IPS DF 4.7 (cell line): ENCODE measurements at regions not wholly inside any gene's neighbourhood (a gene's known extent, or its start where the extent isn't known, plus 50 kb on each side); places are given as distances from the start of the nearest gene placed in this dataset.
"Not testable (repeated sequence)": the region's sequence is repeated elsewhere in the genome, so short reads cannot be mapped to it uniquely, and the experiment has no call there.

ENCODE experiments used
- DNase-seq: peaks from one replicate; pipeline ENCODE4 v3.0.0-alpha.2; 2013; ENCODE audit warnings: low spot score; ENCODE audit errors: extremely low read depth

DNA sequence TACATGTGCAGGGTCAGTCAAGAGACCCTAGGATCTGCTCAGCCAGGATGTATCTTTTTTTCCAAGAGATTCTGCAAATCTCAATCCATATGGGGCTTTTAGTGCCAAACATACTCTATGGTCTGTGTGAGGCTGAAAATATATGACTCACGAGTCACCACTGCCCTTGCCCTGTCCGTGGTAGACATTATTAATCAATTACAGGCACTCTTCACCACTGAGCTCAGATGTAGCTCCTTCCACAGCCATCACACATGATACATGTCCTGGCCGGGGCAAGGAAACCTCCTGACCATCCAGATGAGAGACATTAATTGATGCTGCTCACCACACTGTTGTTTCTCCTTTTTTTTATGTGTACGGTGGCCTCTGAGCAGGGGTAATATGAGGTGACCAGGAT, 90.2 kb upstream of the RET start:
- no peak for DNase-seq

DNA sequence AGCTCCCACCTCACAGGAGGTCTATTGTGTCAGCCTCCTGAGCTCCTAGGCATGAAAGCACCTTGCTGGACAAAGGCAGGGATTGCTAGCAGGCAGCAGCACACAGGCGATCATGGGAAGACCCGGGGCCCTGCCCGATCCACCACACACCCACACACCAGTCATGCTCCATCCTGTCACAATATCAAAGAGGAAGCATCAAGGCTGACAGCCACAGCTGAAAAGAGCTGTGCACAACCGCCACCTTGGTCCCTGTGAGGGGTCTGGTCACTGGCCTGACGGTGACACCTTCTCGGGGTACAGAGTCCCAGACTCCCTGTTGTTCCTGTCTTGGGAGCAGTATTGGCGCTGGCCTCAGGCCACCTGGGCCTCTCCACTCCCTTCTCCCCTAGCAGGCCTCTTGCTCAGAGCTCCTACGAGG, 89.7 kb upstream of the RET start:
- no peak for DNase-seq

DNA sequence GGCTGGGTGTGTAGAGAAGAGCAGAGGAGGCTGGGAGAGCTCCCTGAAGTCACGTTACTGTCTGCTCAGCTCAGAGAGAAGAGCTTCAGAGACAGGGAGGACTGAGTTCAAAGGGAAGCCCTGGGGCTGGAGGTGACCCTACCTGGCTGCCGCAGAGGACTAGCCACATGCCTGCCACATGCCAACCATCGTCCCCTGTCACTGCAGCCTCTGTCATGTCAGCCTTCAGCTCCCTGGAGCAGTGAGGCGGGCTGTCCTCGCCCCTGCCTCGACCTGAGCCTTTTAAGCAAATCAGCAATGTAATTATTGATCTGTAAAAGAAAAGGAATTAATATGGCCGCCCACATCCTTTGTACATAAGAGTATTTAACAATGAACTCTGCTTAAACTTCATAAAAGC, 89.3 kb upstream of the RET start:
- no peak for DNase-seq

DNA sequence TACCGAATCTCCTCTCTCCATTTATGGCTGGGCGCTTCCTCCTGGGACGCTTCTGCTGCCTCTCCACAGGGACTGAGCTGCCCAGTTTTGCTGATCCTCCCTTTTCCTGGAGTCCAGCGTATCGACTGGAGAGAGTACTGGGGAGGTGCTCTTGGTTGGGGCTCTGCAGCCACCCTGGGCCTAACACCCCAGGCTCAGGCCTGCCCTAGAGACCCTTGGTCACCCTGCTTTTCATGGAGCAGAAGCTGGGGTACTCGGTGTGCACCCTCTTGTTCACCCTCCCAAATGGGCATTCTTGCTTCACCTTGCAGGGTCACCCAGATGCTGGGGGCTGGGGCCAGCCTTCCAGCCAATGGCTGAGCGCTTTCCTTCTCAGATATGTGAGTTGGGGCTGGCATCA, 88.8 kb upstream of the RET start:
- no peak for DNase-seq

DNA sequence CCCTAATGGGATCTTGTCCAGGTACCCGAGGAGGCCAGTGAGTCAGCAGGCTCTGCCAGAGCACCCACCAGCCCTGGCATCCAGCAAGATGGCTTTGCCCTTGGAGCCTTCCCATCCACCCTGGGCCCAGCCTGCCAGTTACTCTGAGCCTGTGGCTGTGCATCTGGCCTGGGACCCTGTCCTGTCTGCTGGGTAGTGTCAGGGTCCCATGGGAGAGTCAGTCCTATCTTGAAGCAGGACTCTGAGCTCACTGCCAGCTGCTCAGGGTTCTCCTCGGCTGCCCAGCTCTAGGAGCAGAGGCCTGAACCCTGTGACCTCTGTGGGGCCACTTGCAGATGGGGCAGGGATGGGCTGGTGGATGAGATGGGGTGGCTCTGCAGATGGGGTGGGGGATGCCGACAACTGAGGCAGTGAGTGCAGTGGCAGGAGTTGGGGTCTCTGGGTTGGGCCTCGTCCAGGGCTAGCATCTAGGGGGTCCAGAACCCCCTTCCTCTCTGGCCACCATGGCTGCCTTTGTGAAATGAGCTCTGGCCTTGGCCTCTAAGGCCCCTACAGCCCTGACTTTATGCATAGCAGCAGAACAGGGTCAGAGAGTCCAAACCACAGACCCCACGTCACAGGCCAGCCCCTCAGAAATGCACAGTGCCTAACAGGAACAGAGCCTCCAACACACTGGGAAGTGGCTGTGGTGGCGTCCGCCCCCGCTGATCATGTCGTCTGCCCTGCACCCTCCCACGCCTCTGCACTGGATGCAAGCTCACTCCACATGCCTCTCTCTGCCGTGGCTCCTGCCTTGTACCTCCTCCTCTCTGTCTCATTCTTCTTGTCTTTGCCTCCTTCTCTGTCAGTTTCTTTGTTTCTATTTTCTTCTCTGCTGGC, 88.1 kb upstream of the RET start:
- DNase-seq: no peak

DNA sequence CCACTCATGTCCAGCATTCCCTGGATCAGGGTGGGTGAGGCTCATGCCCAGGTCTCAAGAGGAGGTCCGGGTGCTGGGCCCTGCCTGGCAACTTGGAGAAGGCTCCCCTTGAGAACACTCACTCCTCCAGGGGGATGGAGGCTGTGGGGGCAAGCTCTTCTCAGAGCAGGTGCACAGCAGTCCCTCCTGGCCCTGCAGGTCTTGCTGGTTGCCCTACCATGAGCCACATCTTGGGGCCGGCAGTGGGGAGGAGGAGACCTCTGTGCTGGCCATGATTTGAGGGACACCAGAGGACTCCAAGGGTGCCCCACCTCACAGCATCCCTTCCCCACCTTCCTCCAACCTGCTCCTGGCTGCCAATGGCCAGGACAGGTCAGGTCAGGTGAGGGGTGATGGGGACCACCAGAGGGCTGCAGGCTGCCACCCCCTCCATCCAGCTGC, 87.4 kb upstream of the RET start:
- no peak for DNase-seq

DNA sequence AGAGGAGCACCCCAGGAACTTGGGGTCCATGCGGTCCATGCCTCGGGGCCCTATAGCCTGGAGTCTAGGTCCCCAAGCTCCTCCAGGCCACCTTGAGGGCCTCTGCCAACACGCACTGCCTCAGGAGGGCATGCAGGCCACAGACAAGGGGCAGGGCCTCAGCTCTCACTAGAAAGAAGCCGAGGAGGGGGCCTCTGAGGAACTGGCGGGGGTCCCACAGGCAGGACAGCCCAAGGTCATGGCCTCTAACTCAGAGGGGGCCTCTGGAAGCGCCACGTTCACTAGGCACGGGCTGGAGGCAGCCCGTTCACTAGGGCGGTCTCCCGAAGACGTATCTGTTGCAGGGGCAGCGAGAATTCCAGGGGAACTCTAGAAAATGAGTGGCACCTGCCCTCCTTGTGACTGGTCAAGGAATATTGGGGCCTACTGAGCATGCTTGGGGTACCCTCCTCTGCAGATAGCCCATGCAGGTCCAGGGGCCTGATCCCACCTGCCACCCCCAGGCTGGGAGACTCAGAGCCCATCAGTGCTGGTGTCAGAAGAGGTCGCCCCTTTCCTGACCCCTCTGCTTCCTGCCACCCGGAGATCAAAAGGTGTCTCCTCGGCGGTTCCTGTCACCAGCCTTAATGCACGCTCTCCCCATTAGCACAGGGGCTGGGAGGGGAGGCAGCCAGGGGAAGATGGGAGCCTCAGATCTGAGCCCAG, 86.7 kb upstream of the RET start:
- no peak for DNase-seq

DNA sequence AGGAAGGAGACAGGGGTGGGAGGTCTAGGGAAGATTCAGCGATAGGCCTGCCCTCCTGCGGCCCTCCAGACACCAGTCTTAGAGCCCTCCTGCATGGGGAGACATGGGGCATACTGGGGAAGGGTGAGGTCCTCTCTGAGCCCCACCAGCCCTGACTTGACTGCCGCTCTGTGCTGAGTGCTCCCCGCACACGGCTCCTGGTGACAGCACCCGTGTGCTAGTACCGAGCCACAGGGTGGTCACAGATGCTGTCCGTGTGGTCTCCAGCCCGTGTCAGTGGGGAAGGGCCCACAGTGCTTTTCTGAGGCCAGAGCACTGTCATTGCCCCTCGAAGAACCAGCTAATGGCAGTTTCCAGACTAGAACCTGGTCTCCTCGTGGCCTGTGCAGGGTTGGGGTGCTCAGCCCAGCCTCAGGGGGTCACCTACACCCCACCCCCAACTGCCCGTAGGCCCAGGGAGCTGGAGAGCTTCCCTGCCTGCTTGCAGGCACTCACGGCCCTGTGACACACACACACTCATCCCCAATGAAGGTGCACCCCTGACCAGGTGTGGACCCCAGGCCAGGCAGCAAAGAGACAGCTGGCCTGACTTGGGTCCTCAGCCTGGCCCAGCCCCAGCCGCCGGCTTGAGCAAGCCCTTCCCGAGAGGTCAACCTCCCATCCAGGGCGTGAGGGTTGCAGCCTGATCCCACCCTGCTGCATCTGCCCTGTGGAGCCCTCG, 86.0 kb upstream of the RET start:
- DNase-seq: no peak

DNA sequence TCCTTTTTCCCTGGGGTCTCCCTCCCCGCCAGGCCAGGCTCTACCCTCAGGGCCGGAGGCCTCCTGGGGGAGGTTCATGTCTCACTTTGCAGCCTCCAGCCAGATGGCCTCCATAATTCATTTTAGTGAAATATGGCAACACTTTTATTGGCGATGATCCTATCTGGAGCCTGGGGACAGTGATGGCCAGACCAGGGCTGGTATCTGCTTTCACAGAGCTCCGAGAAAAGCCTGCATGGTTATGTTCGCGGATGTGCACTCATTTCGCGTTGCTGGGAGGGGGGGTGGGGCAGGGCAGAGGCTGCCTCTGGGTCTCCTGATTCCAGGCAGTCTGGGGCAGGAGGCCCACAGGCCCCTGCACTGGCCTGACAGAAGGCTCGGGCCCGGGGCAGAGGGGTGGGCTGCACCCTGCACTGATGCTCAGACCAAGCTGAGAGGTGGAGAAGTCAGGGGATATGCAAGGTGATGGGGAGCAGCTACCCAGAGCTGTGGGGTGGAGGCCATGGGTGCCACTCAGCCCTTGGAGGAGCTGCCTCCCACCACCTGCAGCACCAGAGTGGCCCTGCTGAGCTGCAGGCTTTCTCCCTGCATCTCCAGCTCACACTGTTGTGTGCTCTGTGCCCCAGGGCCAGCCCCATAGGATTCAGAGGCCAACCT, 85.3 kb upstream of the RET start:
- no peak for DNase-seq

DNA sequence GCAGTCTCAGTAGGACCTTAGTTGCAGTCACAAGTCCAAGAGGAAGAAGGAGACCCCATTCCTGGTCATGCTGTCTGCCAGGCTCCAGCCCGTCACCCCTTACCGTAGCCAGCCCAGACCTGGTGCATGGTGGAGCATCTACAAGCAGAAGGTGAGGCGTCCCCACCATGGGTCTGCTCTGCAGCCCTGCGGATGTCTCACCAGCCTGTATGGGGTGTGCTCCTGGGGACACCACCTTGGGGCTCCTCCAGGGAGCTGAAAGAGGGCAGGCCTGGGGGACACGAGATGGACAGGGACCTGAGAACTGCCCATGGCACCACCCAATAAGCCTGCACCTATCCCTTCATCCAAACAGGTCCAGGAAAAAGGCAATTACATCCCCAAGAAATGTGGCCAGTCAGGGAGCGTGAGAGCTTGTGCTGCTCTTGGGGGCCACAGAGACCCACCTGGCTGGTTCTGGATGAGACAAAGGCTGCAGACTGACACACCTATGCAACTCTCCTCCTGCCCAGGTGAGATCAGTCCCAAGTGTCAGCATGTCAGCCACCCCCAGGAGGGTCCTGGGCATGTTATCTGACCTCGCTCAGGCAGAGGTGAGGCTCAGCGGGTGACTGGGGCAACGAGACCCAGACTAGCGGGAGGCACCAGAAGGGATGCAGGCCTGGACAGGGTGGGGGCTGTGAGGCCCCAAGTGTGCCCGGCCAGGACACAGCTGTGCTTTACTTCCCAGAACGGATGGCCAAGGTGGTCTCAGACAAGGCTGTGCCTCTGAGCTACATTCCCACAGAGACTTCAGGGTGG, 84.5 kb upstream of the RET start:
- DNase-seq: no peak

DNA sequence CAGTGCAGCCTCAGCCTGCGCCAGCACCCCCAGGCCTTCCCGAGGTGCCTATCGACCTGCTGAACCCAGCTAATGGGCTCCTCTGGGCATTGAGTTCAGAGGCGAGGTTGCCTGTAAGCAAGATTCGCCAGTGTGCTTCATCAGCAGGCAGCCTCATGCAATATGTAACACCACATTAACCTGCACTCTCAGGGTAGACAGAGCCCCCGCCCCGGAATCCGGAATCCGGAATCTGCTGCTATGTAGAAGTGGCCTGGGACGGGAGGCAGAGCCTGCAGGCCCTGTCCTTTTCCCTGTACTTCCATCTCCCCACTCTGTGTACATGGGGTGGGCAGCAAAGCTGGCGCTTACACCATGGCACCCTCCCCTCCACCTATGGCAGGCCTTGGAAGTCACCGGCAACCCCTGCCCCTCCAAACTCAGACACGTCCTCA, 83.9 kb upstream of the RET start:
- no peak for DNase-seq

DNA sequence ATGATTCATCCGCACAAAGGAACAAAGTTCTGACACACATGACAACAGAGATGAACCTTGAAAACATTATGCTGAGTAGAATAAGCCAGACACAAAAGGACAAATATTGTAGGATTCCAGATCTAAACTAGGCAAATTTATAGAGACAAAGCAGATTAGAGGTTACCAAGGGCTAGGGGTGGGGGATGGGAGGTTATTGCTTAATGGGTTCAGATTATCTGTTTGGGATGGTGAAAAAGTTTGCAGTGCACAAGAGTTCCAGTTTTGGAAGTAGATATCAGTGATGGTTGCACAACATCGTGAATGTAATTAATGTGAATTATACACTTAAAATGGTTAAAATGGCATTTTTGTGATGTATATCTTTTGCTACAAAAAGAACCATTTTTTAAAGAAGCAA, 82.0 kb upstream of the RET start:
- not testable (repeated sequence) for DNase-seq

DNA sequence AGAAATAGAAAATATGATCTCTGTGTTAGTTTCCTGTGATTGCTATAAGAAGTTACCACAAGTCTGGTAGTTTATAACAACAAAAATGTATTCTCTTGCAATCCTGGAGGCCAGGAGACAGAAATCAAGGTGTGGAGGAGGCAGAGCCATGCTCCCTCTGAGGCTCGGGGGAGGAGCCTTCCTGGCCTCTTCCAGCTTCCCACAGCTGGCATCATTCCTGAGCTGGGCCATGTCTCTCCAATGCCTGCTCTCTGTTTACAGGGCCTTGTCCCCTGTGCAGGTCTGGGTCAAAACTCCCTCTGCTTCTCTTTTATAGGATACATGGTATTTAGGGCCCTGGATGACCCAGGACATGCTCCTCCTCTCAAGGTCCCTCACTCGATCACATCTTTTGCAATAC, 81.3 kb upstream of the RET start:
- no peak for DNase-seq

DNA sequence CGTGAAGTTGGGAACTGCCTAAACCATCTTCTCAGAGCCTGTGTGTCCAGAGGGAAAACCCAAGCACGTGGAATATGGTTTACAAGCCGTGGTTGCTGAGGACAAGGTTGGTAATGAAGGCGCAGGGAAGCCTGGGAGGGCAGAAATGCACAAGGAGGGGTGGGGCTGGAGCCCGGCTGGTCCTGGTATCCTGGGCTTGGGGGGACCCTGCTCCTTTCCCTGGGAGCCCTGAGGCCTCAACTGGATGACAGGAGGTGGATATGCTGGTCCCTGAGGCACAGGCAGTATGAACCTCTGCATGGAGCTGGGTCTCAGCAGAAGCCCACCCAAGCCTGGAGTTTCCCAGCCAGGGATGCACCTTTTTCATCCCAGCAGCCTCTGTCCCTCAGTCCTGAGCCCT, 80.3 kb upstream of the RET start:
- no peak for DNase-seq

DNA sequence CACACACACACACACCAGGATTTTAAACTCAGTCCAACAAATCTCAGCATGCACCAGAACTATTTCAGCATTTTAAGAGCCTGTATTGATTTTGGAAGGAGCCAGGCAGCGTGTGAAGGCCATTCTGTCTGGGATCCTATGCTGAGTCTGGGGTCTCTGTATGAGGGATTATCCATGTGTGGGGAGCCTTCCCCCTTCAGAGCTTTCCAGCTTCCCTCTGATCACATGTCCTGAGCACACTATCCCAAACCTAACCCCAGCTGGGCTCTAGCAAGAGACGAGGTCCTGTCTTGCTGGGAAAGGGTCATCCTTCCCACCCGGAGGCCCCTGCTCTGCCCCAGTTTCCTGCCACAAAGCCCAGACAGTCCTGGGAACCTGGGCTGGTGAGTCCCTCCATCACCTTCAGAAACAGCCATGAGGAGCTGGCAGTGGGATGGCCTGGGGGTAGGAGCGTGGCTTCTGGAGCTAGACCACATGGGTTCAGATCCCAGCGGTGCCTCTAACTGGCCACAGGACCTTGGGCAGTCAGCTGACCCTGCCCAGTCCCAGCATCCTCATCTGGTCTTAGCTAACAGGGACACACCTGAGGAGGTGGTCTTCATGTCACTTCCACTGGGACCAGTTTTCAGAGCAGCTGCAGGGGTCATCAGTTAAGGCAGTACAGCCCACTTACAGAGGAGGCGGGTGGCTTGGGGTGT, 79.6 kb upstream of the RET start:
- no peak for DNase-seq

DNA sequence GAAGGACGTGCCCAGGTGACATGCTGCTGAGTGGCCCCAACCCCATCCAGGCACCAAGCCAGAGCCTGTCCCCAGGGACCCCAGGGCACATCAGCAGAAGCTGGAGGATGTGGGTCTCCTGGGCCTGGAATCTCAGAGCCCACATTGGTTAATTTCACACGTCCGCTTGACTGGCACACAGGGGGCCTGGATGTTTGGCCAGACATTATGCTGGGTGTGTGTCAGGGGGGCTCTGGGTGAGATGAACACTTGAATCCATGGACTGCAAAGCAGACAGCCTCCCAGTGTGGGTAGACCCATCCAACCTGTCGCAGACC, 79.1 kb upstream of the RET start:
- no peak for DNase-seq

DNA sequence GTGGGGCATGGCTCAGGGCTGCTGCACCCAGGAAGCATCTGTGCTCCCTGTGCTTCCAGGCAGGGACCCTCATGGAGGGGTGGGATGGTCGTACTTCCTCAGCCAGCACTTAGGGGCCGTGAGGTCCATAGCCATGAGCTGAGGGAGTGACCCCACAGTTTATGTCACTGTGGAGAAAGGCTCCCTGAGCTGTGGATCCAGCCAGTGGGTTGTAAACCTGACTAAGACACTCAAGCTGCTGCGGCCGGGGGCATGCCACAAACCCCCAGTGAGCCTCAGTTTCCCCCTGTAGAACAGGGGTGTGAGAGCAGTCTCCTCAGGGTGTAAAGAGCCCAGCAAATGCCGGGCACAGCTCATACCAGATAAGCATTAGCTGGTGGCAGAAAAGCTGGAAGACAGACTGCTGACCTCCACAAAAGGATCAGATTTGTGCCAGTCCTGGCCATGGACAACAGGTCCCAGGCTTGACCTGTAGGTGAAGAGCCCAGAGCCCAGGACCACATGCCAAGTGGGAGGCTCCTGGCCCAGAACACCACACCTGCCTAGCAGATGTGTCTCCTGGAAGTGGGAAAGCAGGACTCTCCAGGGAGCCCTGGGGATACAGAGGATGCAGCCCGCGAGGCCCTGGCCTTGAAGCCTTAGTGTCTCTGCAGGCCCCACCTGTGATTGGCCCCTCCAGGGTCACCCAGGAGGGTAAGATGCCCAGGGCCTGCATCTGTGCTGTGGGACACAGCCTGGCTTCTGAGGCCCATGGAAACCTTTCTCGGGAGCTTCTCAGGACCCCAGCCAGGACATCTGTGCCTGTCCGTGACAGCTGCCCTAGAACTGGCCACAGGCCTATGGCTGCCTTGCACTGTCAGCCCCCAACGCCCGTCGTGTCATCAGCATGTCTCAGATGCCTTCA, 78.1 kb upstream of the RET start:
- DNase-seq: no peak

DNA sequence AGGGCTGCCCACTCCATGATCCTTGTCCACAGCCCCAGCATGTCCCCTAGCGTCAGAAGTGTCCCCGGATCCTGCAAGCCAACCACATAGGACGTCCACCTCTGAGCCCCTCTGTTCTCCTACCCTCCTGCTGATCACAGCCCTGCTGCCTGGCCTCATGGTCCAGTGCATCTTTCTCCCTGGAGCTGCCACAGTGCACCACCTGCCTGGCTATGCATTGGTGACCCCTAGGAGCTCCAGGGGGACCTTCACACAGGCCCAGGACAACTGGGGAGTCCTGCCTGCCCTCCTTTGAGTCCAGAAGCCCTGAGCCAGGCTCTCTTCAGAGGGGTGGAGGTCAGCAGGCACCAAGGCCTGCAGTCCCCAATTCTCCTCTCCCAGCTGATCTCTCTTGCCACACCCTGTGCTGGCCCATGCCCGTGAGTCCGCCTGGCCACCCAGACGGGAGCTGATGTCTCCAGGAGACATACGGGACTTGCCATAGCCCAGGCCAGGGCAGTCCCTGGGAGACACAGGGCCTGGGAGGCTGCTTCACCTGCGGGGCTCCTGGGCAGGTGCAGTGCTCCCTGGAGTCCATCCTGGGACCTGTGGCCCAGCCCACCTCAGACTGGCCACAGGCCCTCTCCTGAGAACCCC, 77.4 kb upstream of the RET start:
- no peak for DNase-seq

DNA sequence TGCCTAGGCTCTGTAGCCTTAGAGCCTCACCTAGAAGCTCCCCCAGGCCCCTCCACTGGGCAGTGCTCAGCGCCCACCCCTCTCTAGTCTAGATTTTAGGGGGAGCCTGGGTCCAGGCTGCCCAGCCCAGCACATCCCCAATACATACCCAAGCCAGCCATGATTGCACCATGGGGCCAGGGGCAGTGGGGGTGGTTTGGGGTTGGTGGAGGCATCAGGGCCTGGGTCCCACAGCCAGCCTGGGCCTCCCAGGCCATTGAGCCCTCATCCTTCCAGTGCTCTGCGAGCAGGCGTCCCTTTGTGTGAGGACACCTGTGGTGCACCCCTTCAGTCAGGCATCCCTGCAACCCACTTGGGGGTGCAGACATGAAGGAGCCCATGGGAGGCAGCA, 76.9 kb upstream of the RET start:
- DNase-seq: no peak
